Trophoblast cell (in vitro differentiated cells and primary cell): ENCODE measurements at regions not wholly inside any gene's neighbourhood (a gene's known extent, or its start where the extent isn't known, plus 50 kb on each side); places are given as distances from the start of the nearest gene placed in this dataset.

Experiments used
- DNase-seq, 2 donors: peaks; one replicate each; pipeline ENCODE4 v3.0.0-alpha.2; 2016
- H2AFZ ChIP-seq: 2 replicates; pipeline ENCODE4 v1.6.1; 2013; ENCODE audit warnings: low read length, moderate library complexity, mild to moderate bottlenecking; ENCODE audit not compliant: insufficient read depth, poor library complexity
- H2AK5ac ChIP-seq: 2 replicates; pipeline ENCODE4 v1.6.1; 2013; ENCODE audit warnings: mild to moderate bottlenecking, low read length
- H2BK120ac ChIP-seq: 2 replicates; pipeline ENCODE4 v1.6.1; 2013; ENCODE audit warnings: low read length, mild to moderate bottlenecking, moderate library complexity; ENCODE audit not compliant: insufficient read depth, poor library complexity
- H2BK12ac ChIP-seq: 2 replicates; pipeline ENCODE4 v1.6.1; 2013; ENCODE audit warnings: mild to moderate bottlenecking, low read length, moderate library complexity
- H2BK5ac ChIP-seq: 2 replicates; pipeline ENCODE4 v1.6.1; 2013; ENCODE audit warnings: low read length, low read depth, moderate library complexity, mild to moderate bottlenecking; ENCODE audit not compliant: poor library complexity
- H3K14ac ChIP-seq: 2 replicates; pipeline ENCODE4 v1.6.1; 2013; ENCODE audit warnings: mild to moderate bottlenecking, low read length
- H3K18ac ChIP-seq: 2 replicates; pipeline ENCODE4 v1.6.1; 2013; ENCODE audit warnings: mild to moderate bottlenecking, low read length
- H3K23ac ChIP-seq: 2 replicates; pipeline ENCODE4 v1.6.1; 2013; ENCODE audit warnings: low read length
- H3K27ac ChIP-seq: 2 replicates; pipeline ENCODE4 v1.5.1; 2013; ENCODE audit warnings: low read depth, mild to moderate bottlenecking, inconsistent platforms, low read length, moderate library complexity
- H3K27me3 ChIP-seq: 2 replicates; pipeline ENCODE4 v1.6.1; 2013; ENCODE audit warnings: inconsistent platforms, mild to moderate bottlenecking, low read length, moderate library complexity; ENCODE audit not compliant: insufficient read depth
- H3K36me3 ChIP-seq, 2 experiments: 1 replicate in 1 of 2; 2 replicates in 1 of 2; pipeline ENCODE4 v1.6.1; 2013; ENCODE audit warnings: low read length in 2 of 2, mild to moderate bottlenecking in 2 of 2, moderate library complexity in 1 of 2; ENCODE audit not compliant: insufficient read depth in 2 of 2, control insufficient read depth in 1 of 2
- H3K4ac ChIP-seq: 2 replicates; pipeline ENCODE4 v1.6.1; 2013; ENCODE audit warnings: low read depth, mild to moderate bottlenecking, low read length, moderate library complexity
- H3K4me1 ChIP-seq, 2 experiments: 1 replicate in 1 of 2; 2 replicates in 1 of 2; pipeline ENCODE4 v1.6.1; 2013; ENCODE audit warnings: low read length in 2 of 2, mild to moderate bottlenecking in 2 of 2, moderate library complexity in 1 of 2; ENCODE audit not compliant: insufficient read depth in 2 of 2, control insufficient read depth in 1 of 2
- H3K4me2 ChIP-seq: 2 replicates; pipeline ENCODE4 v1.6.1; 2013; ENCODE audit warnings: inconsistent platforms, mild to moderate bottlenecking, low read length, moderate library complexity
- H3K4me3 ChIP-seq: 2 replicates; pipeline ENCODE4 v1.5.1; 2013; ENCODE audit warnings: mild to moderate bottlenecking, low read depth, low read length, inconsistent platforms
- H3K79me1 ChIP-seq: one replicate; pipeline ENCODE4 v1.6.1; 2013; ENCODE audit warnings: low read length
- H3K79me2 ChIP-seq: 2 replicates; pipeline ENCODE4 v1.6.1; 2013; ENCODE audit warnings: low read length, mild to moderate bottlenecking; ENCODE audit not compliant: control insufficient read depth, insufficient read depth, poor library complexity
- H3K9ac ChIP-seq: 2 replicates; pipeline ENCODE4 v1.6.1; 2013; ENCODE audit warnings: mild to moderate bottlenecking, low read length
- H3K9me3 ChIP-seq: 2 replicates; pipeline ENCODE4 v1.6.1; 2013; ENCODE audit warnings: low read depth, mild to moderate bottlenecking, control low read depth, inconsistent platforms, low read length; ENCODE audit not compliant: insufficient read depth
- H4K12ac ChIP-seq: 2 replicates; pipeline ENCODE4 v1.6.1; 2013; ENCODE audit warnings: low read depth, mild to moderate bottlenecking, low read length, moderate library complexity
- H4K8ac ChIP-seq: 2 replicates; pipeline ENCODE4 v1.6.1; 2013; ENCODE audit warnings: low read depth, mild to moderate bottlenecking, low read length, moderate library complexity
- H4K91ac ChIP-seq: one replicate; pipeline ENCODE4 v1.6.1; 2013; ENCODE audit warnings: low read depth, mild to moderate bottlenecking, low read length, moderate library complexity
- WGBS: extraction: QIAGEN DNeasy Blood & Tissue Kit; methylation state at CpG from one replicate; pipeline ENCODE4 v1.1.7; 2013; ENCODE audit warnings: missing lambda C conversion rate; ENCODE audit not compliant: insufficient read length, insufficient coverage; ENCODE audit errors: extremely low coverage; 5-methylcytosine and 5-hydroxymethylcytosine counted together

DNA sequence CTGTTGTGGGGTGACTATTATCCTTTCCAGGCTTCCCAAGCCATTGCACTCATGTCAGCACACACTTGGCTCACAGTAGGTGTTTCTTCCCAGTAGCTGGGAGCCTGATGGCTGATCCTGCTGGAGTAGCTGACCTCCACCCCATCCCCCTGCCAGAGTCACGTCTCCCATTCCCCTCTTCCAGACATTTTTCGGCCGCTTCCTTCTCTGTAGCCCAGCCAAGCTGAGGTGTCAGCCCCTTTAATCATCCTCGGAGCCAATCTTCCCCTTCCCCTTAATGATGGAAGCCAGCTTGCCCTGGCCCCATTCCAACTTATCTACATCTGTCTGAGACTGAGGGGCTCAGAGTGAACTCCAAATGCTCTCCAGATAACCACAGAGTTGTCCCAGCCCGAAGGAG is 550.7 kb downstream of the MN1 start:
- no peak overlapping the region for H3K4me2 ChIP-seq
- no peaks in the 10 kb centered on the region for H3K79me2 ChIP-seq
- H3K14ac ChIP-seq = no peak overlapping the region
- no peak overlapping the region for H3K4me3 ChIP-seq
- H3K23ac ChIP-seq = no peak overlapping the region
- no peak overlapping the region for H4K91ac ChIP-seq
- H3K79me1 ChIP-seq = no peaks in the 10 kb centered on the region
- no peaks in the 10 kb centered on the region for H3K27me3 ChIP-seq
- no peak overlapping the region for H3K18ac ChIP-seq
- no peaks in the 10 kb centered on the region for H3K36me3 ChIP-seq
- H3K9me3 ChIP-seq = peaks cover 5% of the 10 kb centered on the region
- no peak for DNase-seq
- H4K12ac ChIP-seq = no peak overlapping the region
- H2BK120ac ChIP-seq = no peak overlapping the region
- H4K8ac ChIP-seq = no peak overlapping the region
- H2BK5ac ChIP-seq = no peak overlapping the region
- H3K9ac ChIP-seq = no peak overlapping the region
- no peak overlapping the region for H2AFZ ChIP-seq
- no peak overlapping the region for H2AK5ac ChIP-seq
- H3K4me1 ChIP-seq = peaks cover 5 to 8% of the 10 kb centered on the region in 2 experiments
- no peak overlapping the region for H3K27ac ChIP-seq
- WGBS = no CpG with 5 or more reads among the region's 5 CpGs
- no peak overlapping the region for H2BK12ac ChIP-seq
- H3K4ac ChIP-seq = no peak overlapping the region

DNA sequence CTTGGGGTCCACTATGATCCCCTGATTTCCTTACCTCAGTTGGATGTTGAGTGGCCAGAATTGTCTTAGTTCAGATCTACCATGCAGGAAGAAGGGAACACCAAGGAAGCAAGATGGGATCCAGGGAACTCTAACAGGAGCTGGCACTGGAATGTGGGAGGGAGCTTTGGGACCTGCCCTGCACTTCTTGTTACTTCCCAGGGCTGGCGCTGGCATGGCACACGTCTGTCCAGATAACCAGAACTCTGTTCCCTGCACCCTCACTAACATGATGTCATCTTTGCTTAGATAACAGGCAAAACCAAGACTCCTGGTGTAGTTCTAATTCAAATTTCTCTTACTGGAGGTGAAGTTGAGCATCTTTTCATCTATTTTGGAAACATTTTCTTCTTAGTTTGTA is 550.0 kb downstream of the MN1 start:
- Histone ChIP-seq H3K9me3 (peaks cover 6% of the 10 kb centered on the region), H2BK120ac (no peak overlapping the region), H3K79me2 (no peaks in the 10 kb centered on the region), H3K36me3 (no peaks in the 10 kb centered on the region), H2AK5ac (no peak overlapping the region), H3K79me1 (no peaks in the 10 kb centered on the region), H3K27me3 (no peaks in the 10 kb centered on the region), H3K4ac (no peak overlapping the region), H3K9ac (no peak overlapping the region), H4K8ac (no peak overlapping the region), H4K91ac (no peak overlapping the region), H3K4me2 (no peak overlapping the region), H2AFZ (no peak overlapping the region), H2BK5ac (no peak overlapping the region), H3K27ac (no peak overlapping the region), H2BK12ac (no peak overlapping the region), H3K18ac (no peak overlapping the region), H4K12ac (no peak overlapping the region), H3K23ac (no peak overlapping the region), H3K14ac (no peak overlapping the region), H3K4me3 (no peak overlapping the region), H3K4me1 (peaks cover 5 to 8% of the 10 kb centered on the region in 2 experiments)
- no peak for DNase-seq
- no CpG with 5 or more reads among the region's 2 CpGs for WGBS

DNA sequence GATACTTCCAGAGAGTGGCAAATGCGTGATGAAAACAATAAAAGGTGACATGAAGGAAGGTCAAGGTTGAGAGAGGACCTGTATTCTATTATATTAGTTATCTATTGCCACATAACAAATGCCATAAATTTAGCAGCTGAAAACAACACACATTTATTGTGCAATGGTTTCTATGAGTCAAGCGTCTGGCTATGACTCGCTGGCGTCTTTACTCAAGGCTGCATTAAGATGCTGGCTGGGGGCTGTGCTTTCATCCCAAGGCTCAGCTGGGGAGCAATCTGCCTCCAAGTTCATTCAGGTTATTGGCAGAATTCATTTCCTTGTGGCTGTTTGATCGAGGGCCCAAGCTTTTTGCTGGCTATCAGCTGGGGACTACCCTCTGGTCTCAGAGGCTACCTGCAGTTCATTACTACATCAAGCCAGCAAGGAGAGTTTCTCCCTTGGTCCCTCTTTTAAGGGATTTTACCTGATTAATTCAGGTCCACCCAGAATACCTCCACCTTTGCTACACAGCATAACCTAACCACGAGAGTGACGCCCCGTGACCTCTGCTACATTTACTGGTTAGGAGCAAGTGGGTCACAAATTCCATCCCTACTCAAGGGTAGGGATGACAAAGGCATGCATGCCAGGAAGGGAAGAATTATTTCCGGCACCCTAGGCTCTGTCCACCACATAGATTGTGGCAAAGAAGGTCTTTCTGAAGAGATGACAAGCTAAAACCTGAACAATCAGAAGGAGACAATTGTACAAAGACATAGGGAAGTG is 549.1 kb downstream of the MN1 start:
- WGBS = no CpG with 5 or more reads among the region's 9 CpGs

DNA sequence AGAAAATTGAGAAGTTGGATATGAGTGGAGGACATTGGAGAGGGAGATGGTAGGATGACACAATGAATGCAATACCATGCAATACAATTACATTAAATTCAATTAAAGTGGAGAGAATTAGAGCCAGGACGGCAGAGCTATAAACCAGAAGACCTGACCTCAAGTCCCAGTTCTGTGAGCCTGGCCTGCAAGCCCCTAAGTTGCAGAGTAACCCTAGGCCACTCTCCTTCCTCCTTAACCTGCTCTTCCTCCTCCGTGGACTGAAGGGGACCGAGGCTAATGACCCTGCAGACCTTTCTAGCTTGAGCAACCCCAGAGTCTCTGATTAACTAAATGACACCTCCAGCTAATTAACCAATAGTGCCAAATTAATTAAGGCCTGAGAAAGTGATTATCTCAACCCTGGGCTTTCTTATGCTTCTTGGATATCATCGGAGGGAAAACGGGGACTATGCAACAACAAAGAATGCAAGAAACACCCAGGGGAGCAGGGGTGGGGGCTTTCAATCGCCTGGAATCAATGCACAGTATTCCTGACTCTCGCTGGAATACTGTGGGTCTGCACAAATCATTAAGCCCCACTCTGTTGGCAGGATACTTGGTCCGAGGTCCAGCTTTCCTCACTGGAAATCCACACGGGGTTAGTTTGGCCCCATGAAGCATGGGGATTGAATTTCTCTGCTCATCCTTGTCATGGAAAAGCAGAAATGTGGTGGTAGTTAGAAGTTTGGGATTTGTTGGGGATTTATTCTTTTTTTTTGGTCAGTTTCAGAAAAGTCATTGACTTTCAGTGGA is 548.3 kb downstream of the MN1 start:
- peaks cover 5 to 8% of the 10 kb centered on the region in 2 experiments for H3K4me1 ChIP-seq
- H2AFZ ChIP-seq = no peak overlapping the region
- no peak overlapping the region for H4K91ac ChIP-seq
- H2BK12ac ChIP-seq = no peak overlapping the region
- no peak overlapping the region for H3K23ac ChIP-seq
- no peaks in the 10 kb centered on the region for H3K79me2 ChIP-seq
- H3K27ac ChIP-seq = no peak overlapping the region
- no peak overlapping the region for H2AK5ac ChIP-seq
- H4K8ac ChIP-seq = no peak overlapping the region
- no peak overlapping the region for H3K4ac ChIP-seq
- no peak overlapping the region for H3K14ac ChIP-seq
- no peak overlapping the region for H3K9ac ChIP-seq
- no peak overlapping the region for H3K4me2 ChIP-seq
- no peaks in the 10 kb centered on the region for H3K36me3 ChIP-seq
- no peak overlapping the region for H2BK5ac ChIP-seq
- H3K9me3 ChIP-seq = peaks cover 6% of the 10 kb centered on the region
- no peak overlapping the region for H3K4me3 ChIP-seq
- DNase-seq = no peak
- H3K79me1 ChIP-seq = no peaks in the 10 kb centered on the region
- H3K27me3 ChIP-seq = no peaks in the 10 kb centered on the region
- H3K18ac ChIP-seq = no peak overlapping the region
- H2BK120ac ChIP-seq = no peak overlapping the region
- H4K12ac ChIP-seq = no peak overlapping the region
- no CpG with 5 or more reads among the region's 9 CpGs for WGBS

More for the DNA sequence above, 549.1 kb downstream of the MN1 start:
- Histone ChIP-seq H2AK5ac (no peak overlapping the region), H3K4ac (no peak overlapping the region), H3K9ac (no peak overlapping the region), H3K4me1 (peaks cover 5 to 8% of the 10 kb centered on the region in 2 experiments), H4K8ac (no peak overlapping the region), H3K4me3 (no peak overlapping the region), H2BK12ac (no peak overlapping the region), H3K27ac (peak overlapping the region; percentile 16), H2BK5ac (no peak overlapping the region), H3K18ac (no peak overlapping the region), H3K9me3 (peaks cover 6% of the 10 kb centered on the region), H3K36me3 (no peaks in the 10 kb centered on the region), H2BK120ac (no peak overlapping the region), H4K12ac (no peak overlapping the region), H3K79me2 (no peaks in the 10 kb centered on the region), H4K91ac (no peak overlapping the region), H2AFZ (no peak overlapping the region), H3K79me1 (no peaks in the 10 kb centered on the region), H3K27me3 (no peaks in the 10 kb centered on the region), H3K23ac (no peak overlapping the region), H3K4me2 (no peak overlapping the region), H3K14ac (no peak overlapping the region)
- DNase-seq = peak; percentile 72 to 90
